Hematopoietic multipotent progenitor cell treated with erythropoietin and hydrocortisone succinate and interleukin-3 and kit ligand, for 4 days (in vitro differentiated cells): ENCODE measurements at regions not wholly inside any gene's neighbourhood (a gene's known extent, or its start where the extent isn't known, plus 50 kb on each side); places are given as distances from the start of the nearest gene placed in this dataset.
"Not testable (repeated sequence)": the region's sequence is repeated elsewhere in the genome, so short reads cannot be mapped to it uniquely, and the experiment has no call there.

Experiments
- DNase-seq: peaks from one replicate; pipeline ENCODE4 v3.0.0-alpha.2; 2015

- DNase-seq: no peak
Observed at GRCh38 chr1:163477276-163477830, 155.6 kb downstream of the NUF2 start.

- DNase-seq: not testable (repeated sequence)
Observed at GRCh38 chr1:163498391-163499330, 176.9 kb downstream of the NUF2 start.

GRCh38 chr1:163504331-163504978, 182.7 kb downstream of the NUF2 start:
- DNase-seq: no peak

GRCh38 chr1:163509114-163509513, 187.4 kb downstream of the NUF2 start:
- DNase-seq: no peak

- no peak for DNase-seq
Observed at GRCh38 chr1:163512349-163512989, 190.7 kb downstream of the NUF2 start.

GRCh38 chr1:163523375-163524029, 201.7 kb downstream of the NUF2 start:
- no peak for DNase-seq

GRCh38 chr1:163528710-163529348, 207.1 kb downstream of the NUF2 start:
- DNase-seq: peak; percentile 60

GRCh38 chr1:163531345-163531744, 209.6 kb downstream of the NUF2 start:
- DNase-seq: no peak

GRCh38 chr1:163535401-163535800, 213.6 kb downstream of the NUF2 start:
- DNase-seq: no peak

- DNase-seq: peak; percentile 60
Observed at GRCh38 chr1:163535807-163536206, 214.1 kb downstream of the NUF2 start.

- DNase-seq: no peak
Observed at GRCh38 chr1:163537809-163538208, 216.1 kb downstream of the NUF2 start.

- DNase-seq: no peak
Observed at GRCh38 chr1:163538667-163539066, 216.9 kb downstream of the NUF2 start.

GRCh38 chr1:163540727-163541126, 219.0 kb downstream of the NUF2 start:
- DNase-seq: no peak

- no peak for DNase-seq
Observed at GRCh38 chr1:163544441-163544840, 222.7 kb downstream of the NUF2 start.

- DNase-seq: no peak
Observed at GRCh38 chr1:163558162-163558561, 236.4 kb downstream of the NUF2 start.

- peak; percentile 33 for DNase-seq
Observed at GRCh38 chr1:163561580-163562295, 240.0 kb downstream of the NUF2 start.

GRCh38 chr1:163562355-163562754, 240.6 kb downstream of the NUF2 start:
- DNase-seq: no peak

- DNase-seq: no peak
Observed at GRCh38 chr1:163565166-163565565, 243.4 kb downstream of the NUF2 start.

- DNase-seq: no peak
Observed at GRCh38 chr1:163570071-163570470, 248.3 kb downstream of the NUF2 start.

GRCh38 chr1:163571950-163572349, 250.2 kb downstream of the NUF2 start:
- no peak for DNase-seq

- no peak for DNase-seq
Observed at GRCh38 chr1:163574119-163574518, 252.4 kb downstream of the NUF2 start.

GRCh38 chr1:163580926-163581325, 259.2 kb downstream of the NUF2 start:
- DNase-seq: no peak
